ENCODE measurements at regions not wholly inside any gene's neighbourhood (a gene's known extent, or its start where the extent isn't known, plus 50 kb on each side); places are given as distances from the start of the nearest gene placed in this dataset.
A peak's percentile ranks its signal among the peaks of the same experiment; 100 is the strongest.

DNA sequence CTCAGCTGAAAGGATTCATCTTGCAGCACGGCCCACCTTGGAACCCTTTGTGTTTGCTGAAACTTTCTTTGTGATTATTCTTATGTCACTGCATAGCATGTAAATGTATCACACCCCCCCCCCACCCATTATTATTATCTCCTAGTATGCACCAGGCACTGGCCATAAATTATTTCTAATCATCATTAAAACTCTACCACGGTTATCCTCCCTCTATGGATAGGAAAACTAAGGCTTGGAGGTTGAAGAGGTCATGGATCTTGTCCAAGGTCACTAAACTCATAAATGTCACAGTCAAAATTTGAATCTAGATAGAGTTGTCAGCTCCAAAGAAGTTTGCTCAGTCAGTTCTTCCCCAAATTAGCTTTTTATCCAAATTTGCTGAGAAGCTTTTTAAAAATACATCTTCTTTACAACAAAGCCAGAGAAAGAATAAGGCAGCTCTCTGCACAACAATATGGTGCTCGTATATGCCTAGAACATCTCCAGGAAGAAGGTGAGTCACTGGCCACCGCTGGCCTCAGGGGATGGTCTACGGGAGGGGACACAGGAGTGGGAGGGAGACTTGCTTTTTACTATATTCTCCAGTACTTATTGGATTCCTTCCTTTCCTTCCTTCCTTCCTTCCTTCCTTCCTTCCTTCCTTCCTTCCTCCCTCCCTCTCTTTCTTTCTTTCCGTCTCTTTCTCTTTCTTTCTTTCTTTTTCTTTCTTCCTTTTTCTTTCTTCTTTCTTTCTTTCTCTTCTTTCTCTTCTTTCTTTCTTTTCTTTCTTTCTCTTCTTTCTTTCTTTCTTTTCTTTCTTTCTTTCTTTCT lies 134.5 kb downstream of the VEGFA start:
- no peak overlapping the region for H3K4me2 ChIP-seq (replicated peaks; ENCODE audit: extremely low read depth, low read length, poor library complexity, severe bottlenecking)
- H3K4me1 ChIP-seq (ENCODE audit: control insufficient read depth in 1 of 2, insufficient read depth in 2 of 2, low read length in 2 of 2), result no peaks in the 10 kb centered on the region
- Mint-ChIP-seq H3K36me3 (no peaks in the 10 kb centered on the region), H3K27ac (peak overlapping the region in 1 of 7 donors; percentile 28), H3K27me3 (ENCODE audit: low read depth in 3 of 3) (peaks cover 0 to 3% (median 2%) of the 10 kb centered on the region in 3 donors), H3K4me3 (no peak overlapping the region), H3K9me3 (peaks cover 0 to 1% (median 0%) of the 10 kb centered on the region in 7 donors), H3K4me1 (peaks cover 10% of the 10 kb centered on the region)
- H3K79me2 ChIP-seq (ENCODE audit: insufficient read depth, low read length), result no peaks in the 10 kb centered on the region
- no peak overlapping the region for H2AFZ ChIP-seq (ENCODE audit: insufficient read depth, low read depth, low read length, poor library complexity, severe bottlenecking)
- no peak overlapping the region for H3K4me3 ChIP-seq (replicated peaks in 1 of 3; ENCODE audit: low read depth in 2 of 3, low read length in 3 of 3)
- whole genome bisulfite sequencing (ENCODE audit: insufficient coverage), result 80% methylated on average over 1 of the region's 6 CpGs
- no peaks in the 10 kb centered on the region for H3K27me3 ChIP-seq (ENCODE audit: control insufficient read depth in 2 of 2, insufficient read depth in 2 of 2, low read length in 2 of 2)
- TF ChIP-seq CTCF (IDR thresholded peaks at IDR 0.05), result no peak
- H3K9ac ChIP-seq (ENCODE audit: insufficient read depth, low read length, poor library complexity, severe bottlenecking), result no peak overlapping the region
- DNase-seq, result no peak
- H3K36me3 ChIP-seq (replicated peaks in 1 of 2; ENCODE audit: control insufficient read depth in 1 of 2, insufficient read depth in 2 of 2, low read length in 2 of 2), result no peaks in the 10 kb centered on the region
- no peaks in the 10 kb centered on the region for H3K9me3 ChIP-seq (replicated peaks in 1 of 2; ENCODE audit: control insufficient read depth in 1 of 2, insufficient read depth in 1 of 2, low read length in 2 of 2)
- no peaks in the 10 kb centered on the region for H4K20me1 ChIP-seq (ENCODE audit: insufficient read depth, low read length)
- intact Hi-C loops (cut with micrococcal nuclease), result no loop called here
- no peak overlapping the region for H3K27ac ChIP-seq (ENCODE audit: low read depth in 1 of 2, low read length in 2 of 2)

DNA sequence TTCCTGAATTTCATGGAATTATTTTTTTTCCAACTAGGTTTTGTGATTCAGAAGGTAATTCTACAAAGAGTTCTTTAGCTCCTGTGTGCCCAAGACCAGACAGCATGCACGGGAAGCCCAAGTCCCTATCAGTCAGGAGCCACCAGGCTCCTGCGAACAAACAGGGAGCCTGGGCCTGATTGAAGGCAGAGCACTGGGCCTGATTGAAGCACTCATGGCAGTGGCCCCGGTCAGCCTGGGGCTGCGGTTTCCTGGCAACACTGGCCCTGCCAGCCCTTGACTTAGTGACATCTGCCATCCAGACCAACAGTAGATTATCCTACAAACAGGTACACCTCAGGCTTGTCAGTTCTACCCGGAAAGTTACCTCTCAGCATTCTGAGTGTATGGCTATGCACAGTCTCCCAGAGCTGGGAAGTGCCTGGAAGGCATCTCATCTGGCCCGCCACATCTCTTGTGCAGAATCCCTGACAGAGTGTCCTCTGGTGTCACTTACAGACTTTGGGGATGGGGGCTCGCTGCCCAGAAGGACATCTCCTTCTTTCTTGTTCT lies 133.8 kb downstream of the VEGFA start:
- H3K9me3 ChIP-seq (replicated peaks in 1 of 2; ENCODE audit: control insufficient read depth in 1 of 2, insufficient read depth in 1 of 2, low read length in 2 of 2), result no peaks in the 10 kb centered on the region
- H3K4me3 ChIP-seq (replicated peaks in 1 of 3; ENCODE audit: low read depth in 2 of 3, low read length in 3 of 3), result no peak overlapping the region
- Mint-ChIP-seq H3K27ac (no peak overlapping the region), H3K9me3 (peaks cover 0 to 3% (median 0%) of the 10 kb centered on the region in 7 donors), H3K36me3 (no peaks in the 10 kb centered on the region), H3K4me1 (peaks cover 10% of the 10 kb centered on the region), H3K27me3 (ENCODE audit: low read depth in 3 of 3) (peaks cover 0 to 3% (median 2%) of the 10 kb centered on the region in 3 donors), H3K4me3 (no peak overlapping the region)
- H3K27me3 ChIP-seq (ENCODE audit: control insufficient read depth in 2 of 2, insufficient read depth in 2 of 2, low read length in 2 of 2), result no peaks in the 10 kb centered on the region
- TF ChIP-seq CTCF (IDR thresholded peaks at IDR 0.05), result no peak
- WGBS (ENCODE audit: insufficient coverage), result 93% methylated on average over 5 of the region's 7 CpGs
- intact Hi-C loops (cut with micrococcal nuclease), result no loop called here
- H4K20me1 ChIP-seq (ENCODE audit: insufficient read depth, low read length), result no peaks in the 10 kb centered on the region
- H3K79me2 ChIP-seq (ENCODE audit: insufficient read depth, low read length), result no peaks in the 10 kb centered on the region
- no peak overlapping the region for H3K27ac ChIP-seq (ENCODE audit: low read depth in 1 of 2, low read length in 2 of 2)
- no peak for DNase-seq
- H3K36me3 ChIP-seq (replicated peaks in 1 of 2; ENCODE audit: control insufficient read depth in 1 of 2, insufficient read depth in 2 of 2, low read length in 2 of 2), result no peaks in the 10 kb centered on the region
- no peak overlapping the region for H3K4me2 ChIP-seq (replicated peaks; ENCODE audit: extremely low read depth, low read length, poor library complexity, severe bottlenecking)
- H3K4me1 ChIP-seq (ENCODE audit: control insufficient read depth in 1 of 2, insufficient read depth in 2 of 2, low read length in 2 of 2), result no peaks in the 10 kb centered on the region
- H2AFZ ChIP-seq (ENCODE audit: insufficient read depth, low read depth, low read length, poor library complexity, severe bottlenecking), result no peak overlapping the region
- H3K9ac ChIP-seq (ENCODE audit: insufficient read depth, low read length, poor library complexity, severe bottlenecking), result no peak overlapping the region

Data from CD14-positive monocyte (primary cell).